Gastrocnemius medialis (tissue), 4 donors: ENCODE measurements at regions not wholly inside any gene's neighbourhood (a gene's known extent, or its start where the extent isn't known, plus 50 kb on each side); places are given as distances from the start of the nearest gene placed in this dataset.

Experiments
- CTCF ChIP-seq, 5 experiments: fragments of 450-650 bp in 3 of 5; fragments of 200-600 bp in 2 of 5; sonication (generic) in 2 of 5; IDR thresholded peaks in 4 of 5; conservative IDR thresholded peaks in 1 of 5; 1 replicate in 4 of 5; 2 replicates in 1 of 5; pipeline ENCODE4 v1.5.1; 2016 to 2019; ENCODE audit warnings: antibody characterized with exemption in 5 of 5, mild to moderate bottlenecking in 3 of 5, moderate library complexity in 3 of 5
- POLR2A ChIP-seq, 2 donors: fragments of 450-650 bp; IDR thresholded peaks; one replicate each; pipeline ENCODE4 v1.6.1; 2017; ENCODE audit warnings: antibody characterized with exemption in 2 of 2, mild to moderate bottlenecking in 2 of 2, moderate library complexity in 2 of 2

- TF ChIP-seq POLR2A (IDR thresholded peaks at IDR 0.05) (no peak), CTCF (IDR thresholded peaks at IDR 0.05 in 4 of 5, conservative IDR thresholded peaks at IDR 0.05 in 1 of 5) (no peak)
Observed at GRCh38 chr22:49569286-49570031, 258.2 kb downstream of the BRD1 start.
